GM21447 (cell line): ENCODE measurements at regions not wholly inside any gene's neighbourhood (a gene's known extent, or its start where the extent isn't known, plus 50 kb on each side); places are given as distances from the start of the nearest gene placed in this dataset.
A peak's percentile ranks its signal among the peaks of the same experiment; 100 is the strongest.
"Not testable (repeated sequence)": the region's sequence is repeated elsewhere in the genome, so short reads cannot be mapped to it uniquely, and the experiment has no call there.

Experiments used
- ATAC-seq: cut with Tn5 transposase; IDR thresholded peaks from one replicate; pipeline ENCODE4 v1.9.1; 2021; ENCODE audit not compliant: unreplicated experiment

DNA sequence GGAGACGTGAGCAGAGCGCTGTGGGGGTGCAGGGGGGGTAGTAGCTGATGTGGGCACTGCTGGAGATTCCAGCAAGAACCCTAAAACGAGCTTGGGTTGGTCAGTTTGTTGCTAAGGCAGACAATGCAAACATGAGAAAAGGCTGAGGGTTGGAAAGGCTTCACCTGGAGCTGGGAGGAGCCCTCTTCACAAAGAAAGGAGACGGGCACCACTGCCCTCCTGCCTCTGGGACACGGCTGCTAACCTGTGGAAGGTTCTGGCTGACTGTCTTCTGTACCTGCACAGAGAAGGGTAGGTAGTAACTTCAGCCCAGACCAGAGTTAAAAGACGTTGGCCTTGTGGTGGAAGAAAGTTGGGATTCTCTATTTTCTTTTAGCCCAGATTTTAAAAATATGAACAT is 108.7 kb downstream of the SUCLA2 start:
- no peak for ATAC-seq

DNA sequence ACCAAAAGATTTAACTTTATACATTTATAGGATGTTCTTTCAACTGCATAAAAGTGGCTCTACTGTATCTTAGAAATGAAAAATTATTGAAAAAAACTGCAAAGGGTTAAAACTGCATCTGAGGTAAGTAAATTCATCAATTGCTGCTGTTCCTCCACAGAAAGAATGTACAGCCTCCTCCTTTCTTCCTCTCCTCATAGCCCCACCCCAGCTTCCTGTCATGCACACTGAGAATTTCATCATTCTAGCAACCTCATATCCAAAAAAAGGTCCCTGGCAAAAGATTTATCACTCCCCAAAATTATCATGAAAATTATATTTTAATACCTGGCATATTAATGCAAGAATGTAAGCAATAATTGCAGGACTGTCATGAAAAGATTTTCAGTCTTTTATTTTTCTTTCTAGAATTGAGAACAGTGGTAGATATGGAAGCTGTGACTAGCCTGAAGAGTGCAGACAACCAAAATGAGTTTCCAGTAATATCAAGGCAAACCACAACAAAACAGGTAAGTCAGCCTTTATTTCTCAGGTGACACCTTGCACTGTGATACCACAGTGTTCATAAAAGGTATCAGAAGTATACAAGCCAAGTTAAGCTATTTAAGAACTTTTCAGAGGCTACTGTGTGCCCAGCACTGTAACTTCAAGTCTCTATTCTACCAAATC is 110.8 kb downstream of the SUCLA2 start:
- ATAC-seq = no peak

DNA sequence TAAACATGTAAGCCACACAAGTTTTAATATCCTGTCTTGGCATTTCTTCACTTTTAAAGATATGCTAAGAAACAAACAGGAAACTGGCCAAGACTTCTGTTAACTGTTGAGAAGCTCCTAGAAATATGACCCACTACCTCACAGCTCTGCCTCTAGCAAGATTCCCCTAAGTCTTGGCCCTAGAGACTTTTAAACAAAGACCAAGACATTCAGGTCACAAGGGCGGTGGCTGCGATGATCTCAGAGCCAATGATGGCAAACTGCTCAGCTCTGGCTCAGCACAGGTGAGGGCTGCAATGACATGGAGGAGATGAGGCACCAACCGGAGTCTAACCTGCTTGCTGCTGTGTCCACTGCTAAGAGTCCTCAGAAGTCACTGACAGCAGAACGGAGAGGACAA is 114.8 kb downstream of the SUCLA2 start:
- ATAC-seq = no peak

DNA sequence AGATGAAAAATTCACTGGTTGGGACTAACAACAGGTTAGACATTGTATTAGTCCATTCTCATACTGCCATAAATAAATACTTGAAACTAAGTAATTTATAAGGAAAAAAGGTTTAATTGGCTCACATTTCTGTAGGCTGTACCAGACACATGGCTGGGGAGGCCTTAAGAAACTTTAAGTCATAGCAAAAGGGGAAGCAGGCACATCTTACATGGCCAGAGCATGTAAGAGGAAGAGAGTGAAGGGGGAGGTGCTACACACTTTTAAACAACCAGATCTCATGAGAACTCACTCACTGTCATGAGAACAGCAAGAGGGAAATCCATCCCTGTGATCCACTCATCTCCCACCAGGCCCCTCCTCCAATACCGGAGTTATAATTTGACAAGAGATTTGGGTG is 125.9 kb downstream of the SUCLA2 start:
- no peak for ATAC-seq

DNA sequence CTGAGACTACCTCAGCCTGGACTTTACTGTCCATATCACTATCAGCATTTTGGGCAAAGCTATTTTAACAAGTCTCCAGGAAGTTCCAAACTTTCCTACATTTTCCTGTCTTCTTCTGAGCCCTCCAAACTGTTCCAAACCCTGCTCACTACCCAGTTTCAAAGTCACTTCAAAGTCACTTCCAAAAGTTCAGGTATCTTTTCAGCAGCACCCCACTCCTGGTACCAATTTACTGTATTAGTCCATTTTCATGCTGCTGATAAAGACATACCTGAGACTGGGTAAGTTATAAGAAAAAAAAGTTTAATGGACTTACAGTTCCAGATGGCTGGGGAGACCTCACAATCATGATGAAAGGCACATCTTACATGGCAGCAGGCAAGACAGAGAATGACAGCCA is 127.1 kb downstream of the SUCLA2 start:
- not testable (repeated sequence) for ATAC-seq

DNA sequence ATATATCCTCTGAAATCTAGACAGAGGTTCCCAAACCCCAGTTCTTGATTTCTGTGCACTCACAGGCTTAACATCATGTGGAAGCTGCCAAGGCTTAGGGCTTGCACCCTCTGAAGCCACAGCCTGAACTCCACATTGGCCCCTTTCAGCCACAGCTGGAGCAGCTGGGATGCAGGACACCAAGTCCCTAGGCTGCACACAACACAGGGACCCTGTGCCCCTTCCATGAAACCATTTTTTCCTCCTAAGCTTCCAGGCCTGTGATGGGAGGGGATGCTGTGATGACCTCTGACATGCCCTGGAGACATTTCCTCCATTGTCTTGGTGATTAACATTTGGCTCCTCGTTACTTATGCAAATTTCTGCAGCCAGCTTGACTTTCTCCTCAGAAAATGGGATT is 127.8 kb downstream of the SUCLA2 start:
- ATAC-seq = not testable (repeated sequence)

DNA sequence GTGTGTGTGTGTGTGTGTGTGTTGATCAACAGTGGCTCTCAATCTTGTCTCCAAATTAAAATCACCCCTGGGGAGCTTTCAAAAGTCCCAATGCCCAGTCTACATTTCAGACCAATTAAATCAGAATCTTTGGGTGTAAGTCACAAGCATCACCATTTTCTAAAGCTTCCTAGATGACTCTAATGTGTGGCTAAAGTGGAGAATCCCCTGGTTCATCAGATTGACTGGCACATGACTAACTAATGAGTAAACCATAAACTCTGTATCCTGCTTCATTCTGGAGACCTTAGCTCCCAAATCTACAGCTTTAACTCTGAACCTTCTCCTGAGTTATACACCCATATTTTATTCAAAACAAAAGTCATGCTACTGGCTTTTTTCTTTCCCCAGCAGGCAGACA is 131.3 kb downstream of the SUCLA2 start:
- no peak for ATAC-seq

DNA sequence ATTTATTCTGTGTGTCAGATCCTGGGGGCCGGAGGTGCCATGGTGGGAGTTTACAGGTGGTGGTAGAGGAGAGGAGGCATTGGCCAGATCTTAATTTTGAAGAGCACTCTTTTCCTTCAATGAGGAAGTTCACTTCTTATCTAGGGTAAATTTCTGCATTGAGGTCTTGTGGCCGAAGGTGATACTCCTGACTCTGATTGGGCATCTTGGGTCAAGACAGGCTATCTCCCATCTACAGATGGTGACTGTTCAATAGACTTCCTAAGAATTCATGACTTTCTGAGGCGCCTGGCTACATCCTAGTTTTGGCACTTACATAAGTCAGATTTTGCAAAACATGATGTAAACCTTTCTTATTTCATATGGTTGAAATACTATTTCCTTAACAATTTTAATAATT is 135.2 kb downstream of the SUCLA2 start:
- ATAC-seq = no peak

DNA sequence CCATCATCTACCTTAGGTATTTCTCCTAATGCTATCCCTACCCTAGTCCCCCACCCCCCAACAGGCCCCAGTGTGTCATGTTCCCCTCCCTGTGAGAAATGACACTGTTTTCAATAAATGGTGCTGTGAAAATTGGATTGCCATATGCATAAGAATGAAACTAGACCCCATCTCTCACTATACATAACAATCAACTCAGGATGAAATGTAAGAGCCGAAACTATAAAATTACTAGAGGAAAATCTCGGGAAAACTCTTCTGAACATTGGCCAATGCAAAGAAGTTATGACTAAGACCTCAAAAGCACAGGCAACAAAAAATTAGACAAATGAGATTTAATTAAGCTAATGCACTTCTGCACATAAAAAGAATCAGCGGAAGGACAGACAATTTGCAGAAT is 138.2 kb downstream of the SUCLA2 start:
- ATAC-seq = no peak

DNA sequence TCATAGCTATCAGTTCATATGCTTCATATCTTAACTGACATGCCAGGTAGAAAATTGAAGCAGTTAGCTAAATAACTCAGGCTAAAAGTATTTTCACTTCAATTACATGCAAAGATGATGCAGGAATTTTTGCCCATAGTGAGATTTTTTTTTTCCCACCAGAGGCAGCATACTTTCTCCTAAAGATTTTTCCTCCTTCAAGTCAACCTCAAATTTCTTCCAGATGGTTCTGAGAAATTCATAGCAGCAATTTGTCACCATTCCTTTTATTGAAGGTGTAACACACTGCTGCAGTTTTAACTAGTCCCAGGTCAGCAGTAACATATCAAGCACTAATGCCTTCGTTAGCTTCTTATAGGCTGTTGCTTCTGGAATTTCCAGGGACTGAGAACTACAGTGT is 141.9 kb downstream of the SUCLA2 start:
- no peak for ATAC-seq

DNA sequence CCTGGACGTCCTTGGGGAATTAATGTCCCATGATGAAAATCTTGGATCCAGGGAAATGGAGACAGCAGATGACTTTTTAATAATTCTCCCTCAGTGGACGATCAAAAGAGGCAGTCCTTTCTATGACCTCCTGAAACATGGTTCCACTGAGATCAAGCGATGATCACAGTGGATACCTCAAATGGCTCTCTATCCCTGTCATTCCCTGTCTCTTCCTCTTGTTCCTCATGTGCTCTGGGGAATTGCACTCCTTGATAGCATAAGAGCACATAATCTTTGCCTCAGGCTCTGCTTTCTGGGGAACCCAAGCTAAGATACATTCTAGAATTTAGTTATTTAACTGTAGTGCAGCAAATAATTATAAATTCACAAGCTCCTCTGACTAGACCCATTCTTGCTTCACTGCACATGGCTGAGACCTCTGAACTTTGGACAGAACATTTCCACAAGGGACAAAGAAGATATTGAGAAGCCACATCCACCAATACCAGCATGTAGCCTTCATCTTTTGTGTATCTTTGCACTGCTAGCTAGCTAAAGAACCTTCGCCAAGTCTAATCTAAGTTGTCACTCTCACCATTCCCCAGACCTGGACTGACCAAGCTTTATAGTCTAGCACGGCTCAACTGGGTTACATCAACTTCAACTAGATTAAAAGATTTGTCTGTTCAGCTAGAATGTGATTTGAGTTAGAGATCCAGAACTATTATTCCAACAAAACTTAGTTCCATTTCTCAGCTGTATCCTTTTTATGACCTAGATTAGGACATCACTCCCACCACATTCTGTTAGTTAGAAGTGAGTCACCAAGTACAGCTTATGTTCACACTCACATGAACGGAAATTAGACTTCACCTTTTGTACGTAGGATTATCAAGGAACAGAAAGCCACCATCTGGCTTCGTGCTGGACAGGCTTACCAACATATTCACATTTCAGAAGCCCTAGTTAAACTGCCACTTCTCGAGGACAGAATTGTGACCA is 142.7 kb downstream of the SUCLA2 start:
- no peak for ATAC-seq

DNA sequence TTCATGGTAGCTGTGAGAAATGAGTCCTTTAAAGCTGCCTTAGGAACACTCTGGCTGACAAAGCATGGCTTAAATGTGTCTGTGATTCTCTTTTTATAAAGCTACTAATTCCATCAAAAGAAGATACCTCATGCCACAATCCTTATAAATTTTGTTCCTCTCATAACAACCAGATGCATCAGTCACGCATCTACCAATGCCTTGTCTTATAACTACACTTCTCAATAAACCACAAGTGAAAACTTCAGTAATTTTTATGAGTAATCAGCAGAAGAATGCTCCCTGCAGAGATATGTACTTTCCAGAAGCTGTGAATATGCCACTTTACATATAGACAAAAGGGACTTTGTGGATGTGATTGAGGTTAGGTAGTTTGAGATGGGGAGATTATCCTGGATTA is 147.8 kb downstream of the SUCLA2 start:
- no peak for ATAC-seq

DNA sequence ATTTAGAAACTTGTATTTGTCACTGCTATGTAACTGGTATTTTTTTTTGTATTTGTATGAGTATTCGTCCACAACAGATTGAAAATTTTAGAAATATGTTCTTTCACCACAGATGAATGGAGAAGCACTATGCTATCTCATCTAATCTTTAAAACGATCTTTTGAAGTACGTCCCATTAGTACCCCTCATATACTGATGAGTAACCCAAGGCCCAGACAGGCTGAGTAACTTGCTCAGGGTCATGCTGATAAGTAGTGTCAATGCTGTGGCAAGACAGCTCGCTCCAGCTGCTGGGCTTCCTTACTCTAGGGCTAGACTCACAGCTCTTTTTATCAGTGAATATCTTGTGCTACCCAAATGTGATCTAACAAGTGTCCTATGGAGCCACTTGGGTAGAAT is 154.2 kb downstream of the SUCLA2 start:
- ATAC-seq = no peak

DNA sequence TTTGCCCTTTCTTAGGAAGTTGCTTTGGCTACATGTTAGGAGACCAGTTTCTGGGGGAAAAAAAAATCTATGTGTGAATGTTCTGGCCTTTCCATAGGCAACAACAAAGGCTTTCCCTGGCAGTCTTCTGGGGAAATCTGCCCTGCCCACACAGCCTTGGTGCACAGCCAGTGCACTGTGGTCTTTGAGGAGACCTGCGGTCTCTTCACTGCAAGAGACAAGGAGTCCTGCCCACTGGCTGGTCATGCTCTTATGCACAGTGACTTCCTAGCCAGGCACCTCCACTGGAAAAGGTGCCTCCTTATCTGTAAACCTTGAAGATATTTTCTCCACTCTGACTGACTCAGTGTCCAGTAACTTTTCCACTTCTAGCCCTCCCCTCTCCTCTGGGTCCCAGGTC is 155.1 kb downstream of the SUCLA2 start:
- ATAC-seq = no peak

DNA sequence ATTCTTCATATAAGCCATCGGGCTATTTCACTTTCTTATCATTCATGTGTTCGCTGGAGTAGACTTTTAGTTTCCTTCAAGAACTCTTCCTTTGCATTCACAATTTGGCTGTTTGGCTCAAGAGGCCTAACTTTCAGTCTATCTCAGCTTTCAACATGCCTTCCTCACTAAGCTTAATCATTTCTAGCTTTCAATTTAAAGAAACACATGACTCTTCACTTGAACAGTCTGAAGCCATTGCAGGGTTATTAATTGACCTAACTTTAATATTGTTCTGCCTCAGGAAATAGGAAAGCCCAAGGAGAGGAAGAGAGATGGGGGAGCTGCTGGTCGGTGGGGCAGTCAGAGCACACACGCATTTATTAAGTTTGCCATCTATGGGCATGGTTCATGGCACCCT is 158.1 kb downstream of the SUCLA2 start:
- peak; percentile 83 for ATAC-seq

DNA sequence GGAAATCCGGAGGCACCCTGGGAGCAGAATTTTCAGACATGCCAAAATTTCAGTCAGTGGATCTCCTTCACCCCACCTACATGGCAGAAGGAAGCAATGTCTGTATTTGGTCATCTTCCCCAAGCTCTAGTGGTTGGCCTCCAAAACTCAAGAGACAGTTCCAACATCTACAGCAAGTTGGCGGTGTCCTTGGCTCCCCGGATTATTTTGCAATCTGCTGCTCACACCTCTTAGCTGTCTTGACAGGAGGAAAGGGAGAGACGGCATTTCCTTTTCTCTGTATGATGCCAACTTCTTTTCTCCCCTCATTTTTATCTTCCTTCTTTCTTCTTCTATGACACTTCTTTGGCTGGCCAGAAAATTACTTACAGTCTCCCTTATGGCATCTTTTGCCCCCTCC is 159.9 kb downstream of the SUCLA2 start:
- ATAC-seq = no peak

DNA sequence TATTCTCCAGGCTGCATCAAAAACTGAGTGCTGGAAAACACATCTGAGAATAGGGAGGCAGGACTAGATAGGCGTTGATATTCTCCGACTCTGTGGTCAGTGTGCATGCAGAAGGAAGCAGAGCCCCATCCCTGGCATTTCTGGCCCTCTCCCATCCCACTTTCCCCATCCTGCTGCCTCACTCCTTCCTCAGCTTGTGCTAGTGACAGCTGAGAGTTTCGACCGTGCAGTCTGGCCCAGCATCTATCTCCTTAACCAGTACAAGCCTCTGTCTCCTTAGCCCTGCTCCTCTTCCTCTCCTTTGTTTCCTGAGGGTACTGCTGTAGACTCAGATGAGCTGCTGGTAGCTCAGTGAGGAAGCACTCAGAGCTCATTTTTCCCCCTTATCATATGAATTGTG is 163.2 kb downstream of the SUCLA2 start:
- ATAC-seq = no peak

DNA sequence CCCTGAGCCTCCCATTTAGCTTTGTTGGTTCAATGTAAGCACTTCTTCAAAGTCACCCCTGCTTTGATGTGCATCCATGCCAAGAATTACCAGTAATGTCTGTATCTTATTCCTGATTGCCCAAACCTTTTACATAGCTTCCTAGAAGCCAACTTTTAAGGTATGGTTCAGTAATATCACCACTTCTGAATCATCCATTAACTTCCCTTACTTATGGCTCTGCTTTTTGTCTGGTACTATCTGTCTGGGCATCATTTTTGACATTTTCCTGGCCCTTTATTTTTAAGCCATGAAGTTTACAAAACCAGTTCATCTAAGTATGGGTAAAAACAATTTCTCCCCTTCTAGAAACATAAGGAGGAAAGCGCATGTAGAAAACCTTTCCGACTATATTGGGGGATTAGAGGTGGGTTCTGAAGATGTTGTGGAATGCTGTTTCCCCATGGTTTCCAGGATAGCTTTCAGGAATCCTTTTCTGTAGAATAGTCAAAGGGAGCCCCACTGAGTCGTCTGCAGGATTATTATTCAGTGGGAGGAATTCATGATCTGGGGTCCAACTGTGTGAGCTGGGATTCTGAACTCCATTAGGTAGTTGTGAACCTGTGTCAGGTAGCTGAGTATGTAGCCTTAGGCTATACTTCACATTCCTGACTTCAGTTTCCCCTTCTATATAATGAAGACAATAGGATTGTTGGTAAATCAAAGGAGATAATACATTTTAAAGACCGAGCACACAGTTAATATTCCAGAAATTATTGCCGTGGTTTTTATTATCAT is 163.8 kb downstream of the SUCLA2 start:
- no peak for ATAC-seq

DNA sequence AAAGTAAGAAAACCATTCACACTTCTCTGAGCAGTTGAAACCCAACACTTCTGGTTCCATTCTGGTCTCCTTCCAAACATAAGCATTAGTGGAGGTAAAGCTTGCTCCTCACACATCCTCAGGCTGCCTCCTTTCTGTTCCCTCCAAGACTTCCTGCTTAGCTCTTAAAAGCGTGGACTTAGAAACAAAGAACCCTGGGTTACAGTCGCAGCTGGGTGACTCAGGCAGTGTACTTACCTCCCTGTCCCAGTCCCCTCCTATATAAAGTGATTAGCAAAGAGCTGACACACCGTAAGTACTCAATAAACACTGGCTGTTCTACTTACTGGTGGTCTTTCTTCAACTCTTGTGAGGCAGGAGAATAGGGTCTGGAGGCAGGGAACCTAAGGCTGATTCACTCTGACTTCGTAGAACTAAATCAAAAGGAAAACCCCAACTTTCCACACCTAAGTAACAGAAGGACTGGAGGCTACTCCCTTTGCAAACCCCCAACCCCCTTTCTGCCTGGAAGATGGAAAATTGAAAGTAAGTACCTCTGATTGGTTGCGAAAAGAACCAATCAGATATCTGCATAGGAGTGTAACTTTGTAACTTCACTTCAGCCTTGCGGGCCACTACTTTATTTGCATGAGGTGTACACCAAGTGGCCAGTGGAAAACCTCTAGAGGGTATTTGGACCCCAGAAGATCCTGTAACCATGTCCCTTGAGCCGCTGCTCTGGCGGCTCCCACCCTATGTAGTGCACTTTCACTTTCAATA is 165.4 kb downstream of the SUCLA2 start:
- ATAC-seq = no peak

DNA sequence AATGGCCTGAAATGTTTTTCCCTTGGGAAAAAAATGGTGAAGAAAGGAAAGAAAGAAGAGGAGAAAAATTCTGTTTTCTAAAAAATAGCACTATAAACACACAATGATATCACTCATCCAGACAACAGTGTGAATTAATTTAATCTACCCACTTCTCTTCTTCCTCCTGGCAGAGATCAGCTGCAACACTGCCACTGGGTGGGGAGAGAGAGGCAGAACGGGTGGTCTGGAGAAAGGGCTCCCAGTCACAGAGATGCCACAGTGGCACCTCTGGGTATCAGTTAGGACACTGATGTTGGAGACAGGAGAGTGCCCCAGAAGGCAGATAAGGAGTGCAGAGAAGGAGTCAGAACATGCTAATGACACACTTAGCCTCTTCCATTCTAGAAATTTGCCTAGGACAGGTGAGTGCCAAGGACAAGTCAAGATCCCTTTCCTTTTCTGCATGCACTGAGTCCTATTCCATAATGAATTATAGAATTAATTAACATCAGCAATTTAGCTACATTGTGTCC is 168.6 kb downstream of the SUCLA2 start:
- no peak for ATAC-seq

DNA sequence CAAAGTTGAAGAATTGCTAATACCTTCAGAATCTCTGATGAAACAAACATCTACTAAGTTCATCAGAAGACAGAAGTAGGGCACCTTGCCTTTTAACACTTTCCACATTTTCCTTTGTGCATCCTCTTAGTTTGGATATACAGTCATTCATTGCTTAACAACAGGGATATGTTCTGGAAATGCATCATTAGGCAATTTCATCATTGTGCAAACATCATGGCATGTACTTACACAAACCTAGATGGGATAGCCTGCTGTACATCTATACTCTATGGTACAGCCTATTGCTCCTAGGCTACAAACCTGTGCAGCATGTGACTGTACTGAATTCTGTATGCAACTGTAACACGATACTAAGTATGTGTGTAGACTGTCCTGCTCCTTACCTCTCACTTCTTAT is 169.8 kb downstream of the SUCLA2 start:
- ATAC-seq = no peak
